WERI-Rb-1 (cell line): ENCODE measurements at regions not wholly inside any gene's neighbourhood (a gene's known extent, or its start where the extent isn't known, plus 50 kb on each side); places are given as distances from the start of the nearest gene placed in this dataset.

ENCODE experiments used
- DNase-seq: peaks from one replicate; pipeline ENCODE4 v3.0.0-alpha.2; 2020
- H3K27ac ChIP-seq: fragments of 250-450 bp; sonication (Bioruptor Pico); 2 replicates; pipeline ENCODE4 v1.5.1; 2020; ENCODE audit warnings: mild to moderate bottlenecking, moderate library complexity
- H3K27me3 ChIP-seq: fragments of 250-450 bp; sonication (Bioruptor Pico); 2 replicates; pipeline ENCODE4 v1.5.1; 2021; ENCODE audit warnings: mild to moderate bottlenecking, low read depth, moderate library complexity; ENCODE audit not compliant: insufficient read depth, severe bottlenecking
- H3K36me3 ChIP-seq: fragments of 250-450 bp; sonication (Bioruptor Pico); 2 replicates; pipeline ENCODE4 v1.5.1; 2020; ENCODE audit warnings: mild to moderate bottlenecking, moderate library complexity
- H3K4me3 ChIP-seq: 2 replicates; pipeline ENCODE4 v1.5.1; 2011; ENCODE audit warnings: low read depth, mild to moderate bottlenecking, control low read depth, low read length
- H3K9me3 ChIP-seq: fragments of 250-450 bp; sonication (Bioruptor Pico); 2 replicates; pipeline ENCODE4 v1.5.1; 2021; ENCODE audit warnings: mild to moderate bottlenecking, moderate library complexity; ENCODE audit not compliant: severe bottlenecking
- CTCF ChIP-seq: IDR thresholded peaks from 2 replicates; pipeline ENCODE4 v1.5.1; 2011; ENCODE audit warnings: low read depth, mild to moderate bottlenecking, control low read depth, inconsistent platforms, low read length

- no peak for DNase-seq
- Histone ChIP-seq H3K27ac (no peak overlapping the region), H3K27me3 (no peaks in the 10 kb centered on the region), H3K36me3 (no peaks in the 10 kb centered on the region), H3K9me3 (no peaks in the 10 kb centered on the region), H3K4me3 (no peak overlapping the region)
- no peak for TF ChIP-seq CTCF
Measured at GRCh38 chr7:121541457-121541856, 145.3 kb upstream of the FAM3C start.

GRCh38 chr7:121540138-121540537 is 144.0 kb upstream of the FAM3C start:
- TF ChIP-seq CTCF = no peak
- Histone ChIP-seq H3K27me3 (no peaks in the 10 kb centered on the region), H3K4me3 (no peak overlapping the region), H3K9me3 (no peaks in the 10 kb centered on the region), H3K36me3 (no peaks in the 10 kb centered on the region), H3K27ac (no peak overlapping the region)
- DNase-seq = no peak

- Histone ChIP-seq H3K36me3 (no peaks in the 10 kb centered on the region), H3K27me3 (no peaks in the 10 kb centered on the region), H3K9me3 (no peaks in the 10 kb centered on the region), H3K4me3 (no peak overlapping the region), H3K27ac (no peak overlapping the region)
- TF ChIP-seq CTCF = no peak
- no peak for DNase-seq
Measured at GRCh38 chr7:121537031-121537430, 140.9 kb upstream of the FAM3C start.

- Histone ChIP-seq H3K27me3 (no peaks in the 10 kb centered on the region), H3K36me3 (no peaks in the 10 kb centered on the region), H3K4me3 (no peak overlapping the region), H3K9me3 (no peaks in the 10 kb centered on the region), H3K27ac (no peak overlapping the region)
- TF ChIP-seq CTCF = no peak
- DNase-seq = peak; percentile 54
Measured at GRCh38 chr7:121531175-121532070, 135.3 kb upstream of the FAM3C start.

GRCh38 chr7:121530227-121531174 is 134.4 kb upstream of the FAM3C start:
- Histone ChIP-seq H3K27ac (no peak overlapping the region), H3K9me3 (no peaks in the 10 kb centered on the region), H3K4me3 (no peak overlapping the region), H3K36me3 (no peaks in the 10 kb centered on the region), H3K27me3 (no peaks in the 10 kb centered on the region)
- no peak for TF ChIP-seq CTCF
- no peak for DNase-seq
